GF-D8 (cell line): ENCODE measurements at regions not wholly inside any gene's neighbourhood (a gene's known extent, or its start where the extent isn't known, plus 50 kb on each side); places are given as distances from the start of the nearest gene placed in this dataset.

Source experiments
- DNase-seq: peaks from one replicate; lab custom pipeline; 2025; lab: John Stamatoyannopoulos, UW

DNA sequence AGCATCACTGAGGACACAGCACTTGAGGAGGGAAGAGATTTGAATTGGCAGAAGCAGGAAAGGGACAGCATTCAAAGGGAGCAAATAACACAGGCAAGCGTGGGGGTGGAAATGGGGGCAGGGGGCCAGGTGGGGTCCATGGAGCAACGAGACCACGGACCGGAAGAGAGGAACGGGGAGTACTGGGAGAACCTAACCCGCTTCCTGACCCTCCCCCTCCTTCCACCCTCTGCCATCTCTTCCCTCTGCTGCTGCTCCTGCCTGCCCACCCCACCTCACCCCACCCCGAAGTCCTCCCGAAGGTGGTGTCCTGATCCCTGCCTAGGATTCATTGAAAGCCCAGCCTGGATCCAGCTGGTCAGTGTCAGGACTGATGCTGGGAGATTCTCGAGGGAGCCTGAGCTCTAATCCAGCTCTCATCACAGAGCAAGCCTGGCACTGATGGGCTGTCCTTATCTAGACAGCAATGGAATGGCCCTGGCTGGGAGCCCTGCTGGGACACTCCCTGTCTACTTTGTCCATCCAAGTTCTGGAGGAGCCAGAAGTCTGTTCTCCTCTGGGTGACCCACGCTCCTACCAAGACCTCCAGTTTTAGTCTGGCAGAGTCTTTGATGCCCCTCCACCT lies 105.0 kb downstream of the TRIM29 start:
- no peak for DNase-seq

DNA sequence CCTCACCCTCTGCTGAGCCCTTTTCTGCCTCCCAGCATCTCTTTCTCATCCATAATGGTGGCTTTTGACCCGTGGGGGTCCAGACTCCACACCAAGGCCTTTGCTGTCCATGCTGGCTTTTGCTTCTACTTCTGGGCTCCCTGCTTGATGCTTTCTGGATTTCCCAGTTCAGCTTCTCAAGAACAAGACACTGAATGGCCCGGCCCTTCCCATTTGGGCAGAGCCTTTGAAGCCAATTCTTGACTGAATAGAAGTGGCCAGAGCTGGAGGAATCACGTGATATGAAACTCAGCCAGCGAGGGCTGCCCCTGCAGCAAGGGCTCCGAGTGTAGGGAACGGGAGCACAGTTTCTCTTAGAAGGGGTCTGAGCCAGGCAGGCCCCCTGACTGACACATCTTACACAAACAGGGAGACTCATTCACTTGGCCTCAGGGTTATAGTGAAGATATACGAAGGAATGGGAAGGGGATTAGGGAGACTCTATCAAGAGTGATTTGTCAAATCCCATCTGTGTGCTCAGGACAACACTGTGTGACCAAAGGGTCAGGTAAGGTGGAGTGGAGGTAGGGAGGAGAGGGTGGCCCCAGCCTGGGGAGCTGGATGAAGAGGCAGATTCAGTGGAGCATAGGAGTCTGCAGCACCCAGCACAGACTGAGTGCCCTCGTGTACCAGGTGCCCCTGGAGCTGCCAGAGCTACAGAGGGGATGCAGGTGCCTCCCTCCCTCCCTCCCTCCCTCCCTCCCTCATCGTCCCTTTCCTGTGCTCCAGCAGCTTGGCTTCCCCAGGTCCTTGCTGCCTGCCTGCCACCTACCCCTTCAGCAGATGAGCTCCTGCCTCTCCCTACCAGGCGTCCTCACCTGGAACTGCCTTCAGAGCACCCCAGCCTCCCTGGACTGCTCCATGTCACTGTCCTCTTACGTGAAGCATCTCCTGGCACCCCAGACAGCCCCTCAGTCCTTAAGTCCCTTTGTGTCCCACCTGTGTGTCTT lies 106.0 kb downstream of the TRIM29 start:
- no peak for DNase-seq

DNA sequence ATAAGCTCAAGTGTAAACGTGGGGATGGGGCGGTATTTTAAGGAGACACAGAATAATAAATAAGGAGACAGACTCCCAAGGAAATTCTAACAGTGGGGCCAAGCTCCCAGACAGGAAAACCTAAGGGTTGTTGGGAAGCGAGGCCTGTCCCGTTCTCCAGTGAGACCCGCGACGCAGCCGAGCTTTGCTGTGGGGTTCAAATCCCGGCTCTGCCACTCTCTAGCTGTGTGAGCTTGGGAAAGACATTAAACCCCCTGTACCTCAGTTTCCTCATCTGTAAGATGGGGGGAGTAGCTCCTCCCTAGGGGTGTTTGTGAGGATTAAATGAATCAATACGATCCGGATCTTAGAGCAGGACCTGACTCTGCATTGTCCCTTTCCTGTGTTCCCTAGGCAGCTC lies 106.8 kb downstream of the TRIM29 start:
- DNase-seq, result no peak

DNA sequence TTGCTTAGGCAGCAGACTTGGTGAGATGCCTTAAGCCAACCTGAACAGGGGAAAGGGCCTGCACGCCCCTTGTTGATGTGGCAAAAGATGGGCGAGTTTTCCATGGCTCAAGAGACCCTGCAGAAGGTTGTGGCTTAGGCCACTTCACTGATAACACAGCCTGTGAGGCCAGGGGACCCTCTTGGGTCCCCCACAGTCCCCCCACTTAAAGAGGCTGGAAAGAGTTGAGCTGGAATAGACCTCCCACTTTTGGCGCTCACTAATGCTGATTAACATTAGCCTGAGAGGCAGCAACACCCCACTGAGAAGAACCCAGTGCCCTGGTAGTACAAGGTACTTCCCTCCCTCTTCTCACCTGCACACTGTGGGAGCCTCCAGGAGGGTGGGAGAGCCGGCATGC lies 107.5 kb downstream of the TRIM29 start:
- no peak for DNase-seq

DNA sequence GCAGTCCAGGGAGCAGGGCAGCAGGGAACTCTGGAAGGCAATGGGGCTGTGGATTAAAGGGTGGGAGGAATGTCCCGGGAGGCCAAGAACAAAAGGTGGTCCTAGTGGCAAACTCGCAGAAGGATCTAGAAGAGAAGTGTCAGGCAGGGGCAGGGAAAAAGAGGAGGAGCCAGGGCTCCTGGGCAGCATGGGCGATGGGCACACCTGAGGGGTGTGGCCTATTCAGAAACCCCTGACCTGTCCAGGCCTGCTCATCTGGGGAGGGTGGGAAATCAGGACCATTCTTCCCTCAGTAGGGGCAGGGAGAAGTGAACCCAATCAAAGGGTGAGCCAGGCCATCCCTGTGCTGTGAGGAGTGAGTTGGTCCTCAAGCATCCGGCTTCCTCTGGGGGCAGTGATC lies 108.6 kb downstream of the TRIM29 start:
- DNase-seq, result no peak

DNA sequence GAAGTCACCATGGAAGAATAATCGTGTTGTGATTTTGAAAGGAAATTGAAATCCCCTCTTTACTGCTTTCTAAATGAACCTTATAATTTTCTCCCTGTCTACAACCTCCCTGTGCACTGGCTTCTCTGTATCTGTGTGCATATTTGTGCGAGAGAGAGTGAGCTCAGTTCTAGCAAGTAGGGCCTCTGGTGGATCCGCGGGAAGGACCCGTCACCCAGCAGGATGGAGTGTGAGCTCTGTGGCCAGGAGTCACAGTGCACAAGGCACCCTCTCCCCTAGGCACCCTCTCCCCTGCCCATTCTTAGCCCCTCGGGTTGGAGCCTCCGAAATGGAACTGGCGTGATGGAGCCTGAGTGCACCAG lies 109.0 kb downstream of the TRIM29 start:
- DNase-seq, result no peak

DNA sequence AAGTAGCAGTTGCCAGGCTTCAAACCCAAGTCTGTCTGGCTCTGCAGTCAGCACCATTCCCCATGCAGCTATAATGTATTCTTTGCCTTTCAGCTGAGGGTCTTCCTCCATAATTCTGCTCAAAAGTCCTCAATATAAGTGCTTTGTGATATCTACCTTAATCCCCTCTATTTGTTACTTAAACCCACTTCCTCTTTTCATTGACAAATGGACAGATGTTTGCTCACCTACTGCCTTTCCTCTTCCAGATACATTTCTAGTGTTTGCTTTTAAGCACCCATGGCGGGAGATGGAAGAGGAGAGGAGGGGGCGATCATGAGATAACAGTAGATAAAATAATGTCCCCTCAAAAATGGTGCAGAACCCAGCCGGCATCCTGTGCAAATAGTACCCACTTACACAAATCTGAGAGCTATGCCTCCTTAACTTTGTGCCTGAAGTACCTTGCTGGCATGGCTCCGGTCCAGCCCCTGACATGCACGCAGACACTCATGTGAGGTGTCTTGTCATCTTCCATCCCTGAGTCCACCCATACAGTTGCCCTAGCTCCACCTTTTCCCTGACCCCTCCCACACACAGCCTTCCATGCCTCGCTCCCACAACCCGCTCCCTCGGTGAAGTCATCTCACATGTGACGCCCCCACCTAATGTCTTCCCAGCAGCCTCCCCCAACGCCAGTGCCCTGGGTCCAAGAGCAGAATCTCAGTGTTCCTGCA lies 109.6 kb downstream of the TRIM29 start:
- no peak for DNase-seq

DNA sequence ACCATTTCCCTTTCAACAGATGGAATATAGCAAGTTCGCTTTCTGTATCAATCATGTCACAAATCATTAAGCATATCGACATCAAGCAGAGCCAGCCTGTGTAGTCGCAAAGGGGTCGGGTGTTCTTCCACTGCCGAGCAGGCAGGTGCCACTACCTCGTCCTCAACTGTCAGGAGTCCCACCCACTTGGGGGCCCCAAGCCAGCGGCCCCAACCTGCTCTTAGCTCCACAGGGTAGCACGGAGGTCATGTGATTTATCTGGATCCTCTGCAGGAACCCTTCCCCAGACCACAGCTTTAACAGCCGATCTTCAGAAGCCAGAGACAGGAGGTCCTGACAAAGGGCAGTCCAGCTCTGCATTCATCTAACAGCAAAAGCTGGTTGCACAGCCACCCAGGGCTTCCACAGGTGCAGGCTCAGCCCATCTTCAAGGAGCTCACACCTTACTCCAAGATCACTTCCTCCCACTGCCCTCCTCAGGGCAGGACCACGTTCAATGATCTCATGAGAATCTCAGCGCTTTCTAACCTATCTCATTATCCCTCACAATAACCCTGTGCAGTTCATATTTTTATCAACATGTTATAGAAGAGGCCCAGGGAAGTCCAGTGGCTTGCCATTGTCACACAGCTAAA lies 110.2 kb downstream of the TRIM29 start:
- no peak for DNase-seq

DNA sequence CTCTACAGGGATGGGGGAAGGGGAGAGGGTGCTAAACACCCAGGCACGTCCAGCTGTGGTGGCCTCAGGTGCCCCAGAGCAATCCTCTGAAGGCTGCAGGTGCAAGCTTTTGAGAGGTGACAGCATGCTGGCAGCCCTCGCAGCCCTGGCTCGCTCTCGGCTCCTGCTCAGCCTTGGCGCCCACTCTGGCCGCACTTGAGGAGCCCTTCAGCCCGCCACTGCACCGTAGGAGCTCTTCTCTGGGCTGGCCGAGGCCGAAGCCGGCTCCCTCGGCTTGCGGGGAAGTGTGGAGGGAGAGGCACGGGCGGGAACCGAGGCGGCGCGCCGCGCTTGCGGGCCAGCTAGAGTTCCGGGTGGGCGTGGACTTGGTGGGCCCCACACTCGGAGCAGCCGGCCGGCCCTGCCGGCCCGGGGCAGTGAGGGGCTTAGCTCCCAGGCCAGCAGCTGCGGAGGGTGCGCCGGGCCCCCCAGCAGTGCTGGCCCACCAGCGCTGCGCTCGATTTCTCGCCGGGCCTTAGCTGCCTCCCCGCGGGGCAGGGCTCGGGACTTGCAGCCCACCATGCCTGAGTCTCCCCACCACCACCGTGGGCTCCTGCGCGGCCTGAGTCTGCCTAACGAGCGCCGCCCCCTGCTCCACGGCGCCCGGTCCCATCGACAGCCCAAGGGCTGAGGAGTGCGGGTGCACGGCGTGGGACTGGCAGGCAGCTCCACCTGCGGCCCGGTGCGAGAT lies 112.1 kb downstream of the TRIM29 start:
- DNase-seq, result no peak

DNA sequence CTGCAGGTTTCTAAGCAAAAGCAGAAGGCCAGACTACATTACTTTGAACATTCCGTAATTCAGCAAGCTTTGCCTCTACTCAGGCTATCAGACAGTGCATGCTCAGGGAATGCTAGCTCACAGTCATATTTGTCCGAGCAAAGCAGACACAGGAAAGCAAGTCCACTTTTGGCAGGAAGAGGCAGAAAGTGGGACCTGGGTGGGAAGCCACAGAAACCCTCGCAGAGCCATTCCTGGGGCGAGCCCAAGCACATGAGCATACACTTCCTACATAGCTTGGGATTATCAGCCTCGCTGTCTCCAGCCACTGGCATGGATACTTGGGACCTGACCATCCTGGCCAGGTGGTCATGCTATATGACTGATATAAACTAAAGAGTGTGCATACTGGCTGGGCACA lies 113.3 kb downstream of the TRIM29 start:
- DNase-seq, result no peak

DNA sequence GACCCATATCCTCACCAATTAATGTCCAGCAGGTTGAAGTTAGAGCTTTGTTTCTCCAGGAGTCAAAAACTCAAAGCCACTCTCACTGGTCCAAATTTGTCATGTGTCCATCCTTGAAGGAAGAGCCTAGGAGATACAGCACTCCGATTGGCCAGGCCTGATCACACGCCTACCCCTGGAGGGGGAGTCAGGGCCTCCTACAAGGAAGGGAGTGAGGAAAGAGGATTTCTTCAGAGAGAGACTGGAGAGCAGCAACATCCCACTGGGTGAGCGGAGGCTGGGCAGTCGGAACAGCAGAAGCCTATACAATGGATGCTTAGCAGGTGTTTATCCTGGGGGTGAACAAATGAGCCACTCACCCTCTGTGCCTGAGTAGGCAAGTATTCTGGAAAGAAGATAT lies 113.9 kb downstream of the TRIM29 start:
- no peak for DNase-seq

DNA sequence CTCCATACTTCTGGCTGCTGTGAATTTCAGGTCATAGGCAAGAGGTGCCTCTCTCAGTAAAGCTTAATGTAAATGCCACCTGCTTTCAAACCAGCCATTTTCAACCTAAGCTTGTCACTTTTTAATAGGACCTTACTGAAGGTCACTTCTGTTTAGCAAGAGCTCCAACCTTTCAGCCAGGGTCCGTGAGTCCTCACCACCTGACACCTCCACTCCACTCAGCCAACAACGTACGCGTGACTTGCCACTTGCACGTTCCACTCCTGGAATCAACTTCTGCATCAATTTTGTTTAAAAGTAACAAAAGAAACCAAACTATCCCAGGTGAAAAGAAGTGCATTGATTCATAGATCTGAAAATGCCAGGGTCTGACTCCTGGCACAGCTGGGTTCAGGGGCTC lies 114.4 kb downstream of the TRIM29 start:
- no peak for DNase-seq

DNA sequence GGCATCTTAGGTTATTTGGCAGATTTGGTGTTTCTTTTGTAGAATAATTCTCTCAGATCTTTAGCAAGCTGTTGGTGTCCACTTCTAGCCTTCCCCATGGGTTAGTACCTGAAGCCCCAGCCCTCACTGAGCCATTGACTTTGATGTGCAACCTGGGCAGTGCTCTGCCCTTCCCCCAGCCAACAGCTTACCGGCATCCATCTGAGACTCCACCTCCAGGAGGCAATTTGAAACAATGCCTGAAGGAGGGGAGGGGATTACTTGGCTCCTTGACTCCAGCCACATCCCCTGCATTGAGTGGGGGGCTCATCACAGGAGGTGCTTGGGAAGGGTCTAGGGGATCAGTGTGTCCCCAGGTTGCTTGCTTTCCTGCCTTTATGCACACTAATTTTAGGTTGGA lies 114.8 kb downstream of the TRIM29 start:
- no peak for DNase-seq

DNA sequence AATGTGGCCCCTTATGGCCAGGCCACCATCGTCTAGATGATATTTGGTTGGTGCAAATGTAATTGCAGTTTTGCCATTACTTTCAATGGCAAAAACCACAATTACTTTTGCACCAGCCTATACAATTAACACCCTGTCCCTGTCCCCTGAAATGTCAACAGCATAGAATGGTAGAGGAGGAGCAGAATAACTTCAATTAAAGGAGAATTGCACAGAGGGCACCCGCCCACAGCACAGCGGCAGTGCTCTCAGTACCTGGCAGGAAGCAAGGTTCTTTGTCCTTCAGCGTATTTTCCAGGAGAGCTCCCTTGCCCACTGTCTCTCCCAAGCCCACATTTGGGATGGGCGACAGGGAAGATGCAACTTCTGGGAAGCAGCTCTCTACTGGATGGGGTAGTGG lies 115.3 kb downstream of the TRIM29 start:
- no peak for DNase-seq

DNA sequence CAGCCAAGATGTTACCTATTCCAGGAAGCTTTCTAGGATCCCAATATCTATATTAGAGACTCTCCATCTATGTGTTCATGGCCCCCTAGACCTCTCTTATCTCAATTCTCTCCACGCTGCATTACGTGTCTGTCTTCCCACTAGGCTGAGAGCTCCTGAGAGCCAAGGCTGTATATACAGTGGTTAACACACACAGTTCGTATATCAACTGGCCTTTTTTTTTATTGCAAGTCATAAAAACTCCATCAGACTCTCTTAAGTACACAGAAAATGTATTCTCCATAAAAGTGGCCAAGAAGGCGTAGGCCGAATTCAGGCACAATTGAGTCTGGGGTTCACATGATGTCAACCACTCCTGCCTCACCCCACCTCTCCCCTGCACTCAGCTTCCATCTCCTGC lies 115.9 kb downstream of the TRIM29 start:
- DNase-seq, result no peak

DNA sequence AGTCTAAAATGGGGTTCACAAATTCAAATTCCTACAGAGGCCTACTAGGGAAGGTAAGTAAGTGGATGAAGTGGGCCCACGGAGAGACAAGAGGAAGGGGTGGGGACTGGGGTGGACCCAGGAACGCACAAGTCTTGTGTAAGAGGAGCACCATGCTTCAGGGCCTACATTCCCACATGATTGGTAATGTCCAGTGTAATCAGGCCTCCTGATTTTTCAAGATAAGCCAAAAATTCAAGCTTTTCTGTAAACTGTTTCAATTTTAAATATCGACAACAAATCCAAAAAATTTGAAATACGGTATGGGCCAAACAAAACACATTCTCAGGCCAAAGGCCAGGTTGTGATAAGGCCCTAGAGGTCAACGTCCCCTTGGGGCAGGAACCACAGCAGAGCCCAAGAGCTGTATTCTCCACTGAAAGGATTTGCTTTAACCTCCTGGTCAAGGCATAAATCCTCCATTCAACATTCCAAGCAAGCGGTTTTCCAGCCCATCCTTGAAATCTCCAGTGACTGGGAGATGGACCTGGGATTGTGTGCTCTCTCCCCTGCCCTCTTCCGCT lies 116.4 kb downstream of the TRIM29 start:
- no peak for DNase-seq

DNA sequence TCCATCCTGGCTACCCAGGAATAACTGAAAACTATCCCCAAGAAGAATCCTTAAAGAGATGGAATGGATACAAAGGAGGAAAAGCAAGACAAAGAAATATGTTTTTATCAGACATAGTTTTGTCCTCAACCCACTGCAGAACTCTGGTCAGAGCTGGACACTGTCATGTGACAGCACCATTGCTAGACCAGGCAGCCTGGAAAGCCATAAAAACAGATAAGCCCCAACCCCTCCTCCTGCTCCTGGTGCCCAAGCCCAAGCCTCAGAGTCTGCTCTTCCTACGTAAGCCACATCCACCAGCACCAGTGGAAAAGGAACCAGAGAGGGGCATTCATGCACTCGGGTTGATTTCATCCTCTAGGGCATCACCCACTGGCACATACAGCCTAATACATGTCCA lies 116.9 kb downstream of the TRIM29 start:
- DNase-seq, result no peak

DNA sequence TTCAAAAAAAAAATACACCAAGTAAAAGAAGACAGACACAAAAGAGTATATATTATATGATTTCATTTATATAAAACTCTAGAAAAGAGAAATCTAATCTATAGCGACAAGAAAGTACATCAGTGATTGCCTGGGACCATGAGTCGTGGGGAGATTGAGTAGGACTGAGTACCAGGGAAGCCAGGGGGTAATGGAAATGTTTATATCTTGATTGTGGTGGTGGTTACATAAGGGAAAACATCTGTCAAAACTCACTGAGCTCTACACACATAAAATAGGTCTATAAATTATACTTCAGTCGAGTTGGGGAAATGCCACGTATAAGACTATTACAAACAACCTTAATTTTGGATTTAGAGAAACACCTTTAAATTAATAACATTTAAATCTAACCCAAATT lies 117.4 kb downstream of the TRIM29 start:
- DNase-seq, result no peak

DNA sequence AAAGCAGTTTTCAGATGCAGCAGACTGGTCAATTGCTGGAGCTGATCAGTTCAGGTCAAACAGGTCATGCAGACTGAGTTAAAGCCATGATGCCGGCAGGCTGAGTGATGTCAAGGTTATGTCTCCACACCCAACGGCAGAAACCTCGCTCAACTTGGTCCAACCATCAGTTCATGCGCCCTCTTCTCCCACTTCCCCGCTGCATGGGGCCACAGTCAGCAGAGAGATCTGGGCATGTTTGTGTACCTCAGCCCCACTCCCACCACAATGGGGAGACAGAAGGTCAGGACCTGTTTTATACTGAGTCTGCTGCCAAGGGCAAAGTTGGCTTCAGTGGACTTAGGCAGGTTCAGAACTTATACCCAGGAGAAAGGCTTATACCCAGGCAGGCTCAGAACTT lies 118.7 kb downstream of the TRIM29 start:
- no peak for DNase-seq

DNA sequence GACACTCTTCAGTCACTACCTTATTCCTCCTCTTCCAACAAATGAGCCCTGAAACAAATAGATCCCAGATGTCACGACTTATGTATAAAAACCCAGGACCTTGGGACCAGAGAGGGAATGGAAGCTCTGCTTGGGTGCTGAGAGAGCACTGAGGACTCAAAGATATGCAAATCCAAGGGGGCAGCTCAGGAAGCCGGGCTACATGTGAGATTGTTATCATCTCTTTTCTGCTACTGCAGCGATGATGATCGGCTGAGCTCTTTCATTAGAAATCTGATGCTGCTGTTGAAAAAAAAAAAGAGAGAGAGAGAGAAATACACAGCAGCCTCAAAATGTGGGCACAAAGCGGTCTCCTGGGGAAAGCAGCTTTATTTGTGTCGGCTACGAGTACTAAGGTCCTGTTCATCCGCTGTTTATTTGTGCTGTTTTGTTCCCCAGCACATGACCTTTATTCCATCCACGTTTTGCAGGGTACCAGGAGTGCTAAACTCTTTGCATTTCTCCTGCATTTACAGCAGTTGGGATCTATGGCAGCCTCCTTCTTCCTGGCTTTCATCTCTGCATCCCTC lies 120.2 kb downstream of the TRIM29 start:
- no peak for DNase-seq
